ENCODE measurements at regions not wholly inside any gene's neighbourhood (a gene's known extent, or its start where the extent isn't known, plus 50 kb on each side); places are given as distances from the start of the nearest gene placed in this dataset.

GRCh38 chr3:178300441-178300959, 235.7 kb upstream of the KCNMB2 start:
- TF ChIP-seq CTCF (IDR thresholded peaks at IDR 0.05) (no peak), POLR2A (IDR thresholded peaks at IDR 0.05) (no peak)

Data from breast epithelium (tissue), 3 donors.